Mesothelial cell of epicardium (in vitro differentiated cells): ENCODE measurements at regions not wholly inside any gene's neighbourhood (a gene's known extent, or its start where the extent isn't known, plus 50 kb on each side); places are given as distances from the start of the nearest gene placed in this dataset.

Experiments used
- DNase-seq, 2 experiments: peaks; one replicate each; pipeline ENCODE4 v3.0.0; 2021; ENCODE audit warnings: low spot score in 2 of 2; ENCODE audit not compliant: unreplicated experiment in 2 of 2
- H3K27ac Mint-ChIP-seq: 2 replicates; pipeline ENCODE4 v1.8.0; 2021; ENCODE audit warnings: mixed read lengths
- H3K27me3 Mint-ChIP-seq: 2 replicates; pipeline ENCODE4 v1.8.0; 2021; ENCODE audit warnings: low read depth, mixed read lengths
- H3K36me3 Mint-ChIP-seq: 2 replicates; pipeline ENCODE4 v1.8.0; 2021; ENCODE audit warnings: mixed read lengths
- H3K4me1 Mint-ChIP-seq: 2 replicates; pipeline ENCODE4 v1.8.0; 2021; ENCODE audit warnings: mixed read lengths
- H3K4me3 Mint-ChIP-seq: 2 replicates; pipeline ENCODE4 v1.8.0; 2021; ENCODE audit warnings: mild to moderate bottlenecking, moderate library complexity, mixed read lengths
- H3K9me3 Mint-ChIP-seq: 2 replicates; pipeline ENCODE4 v1.8.0; 2021; ENCODE audit warnings: mixed read lengths
- CTCF ChIP-seq: fragments of 200-600 bp; sonication (generic); IDR thresholded peaks from one replicate; pipeline ENCODE4 v1.5.0; 2021; ENCODE audit warnings: antibody characterized with exemption; ENCODE audit not compliant: unreplicated experiment

DNA sequence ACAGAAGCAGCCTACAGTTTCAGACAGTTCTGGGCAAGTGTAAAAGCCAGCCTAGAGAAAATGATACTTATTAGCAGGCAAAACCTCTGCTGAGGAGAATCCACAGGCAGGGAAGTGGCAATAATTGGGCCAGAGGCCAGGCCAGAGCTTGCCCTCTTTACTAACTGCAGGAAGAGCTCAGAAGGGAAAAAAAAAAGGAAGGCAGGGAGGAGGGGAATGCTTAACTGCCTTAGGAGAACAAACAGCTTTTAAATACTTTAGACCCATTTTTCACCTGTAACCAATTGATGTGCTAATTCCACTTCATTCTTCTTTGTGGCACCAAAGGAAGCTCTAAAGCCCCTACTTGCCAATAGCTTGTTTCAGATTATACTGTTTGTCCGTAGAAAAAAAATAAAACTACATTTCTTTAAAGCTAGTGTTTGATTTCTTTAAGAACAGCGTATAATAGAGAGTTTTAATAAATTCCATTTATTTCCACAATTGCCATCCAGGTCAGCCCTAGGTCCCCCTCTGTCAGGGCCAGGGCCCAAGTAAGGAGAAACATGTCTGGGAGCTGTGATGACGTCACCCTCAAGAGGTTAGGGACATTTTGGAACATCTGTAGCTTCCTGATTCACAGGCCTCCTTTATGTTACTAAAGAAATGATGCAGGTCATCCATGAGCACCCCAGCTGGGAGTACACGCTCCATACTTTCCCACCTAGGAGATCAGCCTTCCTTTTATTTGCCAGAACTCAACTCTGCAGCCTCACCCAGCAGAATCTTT is 384.3 kb downstream of the CDC5L start:
- no peak overlapping the region for H3K27ac Mint-ChIP-seq
- peaks cover 2% of the 10 kb centered on the region for H3K36me3 Mint-ChIP-seq
- DNase-seq, result no peak
- TF ChIP-seq CTCF, result no peak
- H3K4me1 Mint-ChIP-seq, result peaks cover 2% of the 10 kb centered on the region
- H3K27me3 Mint-ChIP-seq, result no peaks in the 10 kb centered on the region
- H3K4me3 Mint-ChIP-seq, result no peak overlapping the region
- H3K9me3 Mint-ChIP-seq, result peaks cover 18% of the 10 kb centered on the region

GRCh38 chr6:44772838-44773237 is 385.3 kb downstream of the CDC5L start:
- H3K9me3 Mint-ChIP-seq, result peaks cover 18% of the 10 kb centered on the region

GRCh38 chr6:44775121-44775520 is 387.6 kb downstream of the CDC5L start:
- Mint-ChIP-seq H3K9me3 (peaks cover 18% of the 10 kb centered on the region), H3K27ac (no peak overlapping the region), H3K4me1 (peaks cover 2% of the 10 kb centered on the region), H3K4me3 (no peak overlapping the region), H3K27me3 (no peaks in the 10 kb centered on the region), H3K36me3 (no peaks in the 10 kb centered on the region)
- TF ChIP-seq CTCF, result no peak
- DNase-seq, result no peak

More at GRCh38 chr6:44772838-44773237, 385.3 kb downstream of the CDC5L start:
- Mint-ChIP-seq H3K27ac (no peak overlapping the region), H3K4me1 (peaks cover 2% of the 10 kb centered on the region), H3K27me3 (no peaks in the 10 kb centered on the region), H3K4me3 (no peak overlapping the region), H3K36me3 (peaks cover 2% of the 10 kb centered on the region)
- TF ChIP-seq CTCF, result no peak
- no peak for DNase-seq

- DNase-seq, result no peak
- no peak overlapping the region for H3K27ac Mint-ChIP-seq
- H3K9me3 Mint-ChIP-seq, result peaks cover 18% of the 10 kb centered on the region
- no peak overlapping the region for H3K4me3 Mint-ChIP-seq
- H3K36me3 Mint-ChIP-seq, result no peaks in the 10 kb centered on the region
- no peak for TF ChIP-seq CTCF
- H3K4me1 Mint-ChIP-seq, result peaks cover 2% of the 10 kb centered on the region
- no peaks in the 10 kb centered on the region for H3K27me3 Mint-ChIP-seq
Observed at GRCh38 chr6:44776344-44776743, 388.8 kb downstream of the CDC5L start.

- H3K36me3 Mint-ChIP-seq, result no peaks in the 10 kb centered on the region
- no peaks in the 10 kb centered on the region for H3K27me3 Mint-ChIP-seq
- H3K9me3 Mint-ChIP-seq, result peaks cover 20% of the 10 kb centered on the region
- DNase-seq, result no peak
- H3K27ac Mint-ChIP-seq, result no peak overlapping the region
- H3K4me1 Mint-ChIP-seq, result no peaks in the 10 kb centered on the region
- TF ChIP-seq CTCF, result no peak
- no peak overlapping the region for H3K4me3 Mint-ChIP-seq
Observed at GRCh38 chr6:44778513-44778912, 391.0 kb downstream of the CDC5L start.
